Panc1 (cell line): ENCODE measurements at regions not wholly inside any gene's neighbourhood (a gene's known extent, or its start where the extent isn't known, plus 50 kb on each side); places are given as distances from the start of the nearest gene placed in this dataset.

Experiments
- ATAC-seq: fragments of 200-7000 bp; cut with Tn5 transposase; 2 replicates; pipeline ENCODE4 v1.9.1; 2020; ENCODE audit warnings: mild to moderate bottlenecking, moderate library complexity
- BruUV-seq: library from RNA; stranded (reverse); fragments of 400-500 nt; replicated peaks from 2 replicates; lab custom pipeline; 2021; lab: Mats Ljungman, UMichigan
- CTCF ChIA-PET: fragments of 300-600 bp; sonication (Branson Sonifier 250); formaldehyde crosslinking; loops from one replicate; lab custom pipeline; 2022; ENCODE audit warnings: antibody characterized with exemption; lab: Charles Lee
- POLR2A ChIA-PET: fragments of 300-600 bp; sonication (Branson Sonifier 250); formaldehyde crosslinking; loops from one replicate; lab custom pipeline; 2022; ENCODE audit warnings: antibody characterized with exemption; lab: Charles Lee
- DNase-seq: peaks from one replicate; pipeline ENCODE4 v3.0.0-alpha.2; 2010; ENCODE audit warnings: low read depth, low spot score
- H3K27ac ChIP-seq: 2 replicates; pipeline ENCODE4 v1.5.1; 2011; ENCODE audit warnings: mild to moderate bottlenecking, low read length, inconsistent platforms
- H3K27me3 ChIP-seq: fragments of 200-500 bp; sonication (Bioruptor generic); 2 replicates; pipeline ENCODE4 v1.6.0; 2014; ENCODE audit warnings: low read length, inconsistent platforms; ENCODE audit not compliant: control insufficient read depth, insufficient read depth
- H3K36me3 ChIP-seq: fragments of 200-500 bp; sonication (Bioruptor generic); 2 replicates; pipeline ENCODE4 v1.5.1; 2014; ENCODE audit warnings: inconsistent platforms, mild to moderate bottlenecking, low read length, moderate library complexity; ENCODE audit not compliant: control insufficient read depth, insufficient read depth
- H3K4me1 ChIP-seq: 2 replicates; pipeline ENCODE4 v1.5.1; 2011; ENCODE audit warnings: inconsistent platforms, mild to moderate bottlenecking, low read length, moderate library complexity; ENCODE audit not compliant: control insufficient read depth, insufficient read depth
- H3K4me3 ChIP-seq, 2 experiments: 2 replicates each; pipeline ENCODE4 v1.5.1; 2011 to 2012; ENCODE audit warnings: low read depth in 2 of 2, low read length in 2 of 2, mild to moderate bottlenecking in 2 of 2, inconsistent platforms in 1 of 2, moderate library complexity in 1 of 2
- H3K9me3 ChIP-seq: fragments of 200-500 bp; sonication (Bioruptor generic); 2 replicates; pipeline ENCODE4 v1.5.1; 2014; ENCODE audit warnings: low read depth, mild to moderate bottlenecking, inconsistent platforms, low read length, moderate library complexity; ENCODE audit not compliant: control insufficient read depth, insufficient read depth
- CTCF ChIP-seq: fragments of 450-650 bp; IDR thresholded peaks from 2 replicates; pipeline ENCODE4 v1.5.1; 2017; ENCODE audit warnings: mild to moderate bottlenecking
- POLR2AphosphoS5 ChIP-seq: IDR thresholded peaks from 2 replicates; pipeline ENCODE4 v1.6.1; 2012; ENCODE audit warnings: mild to moderate bottlenecking, low read depth, low read length, moderate library complexity
- REST ChIP-seq, 2 experiments: IDR thresholded peaks; 2 replicates each; pipeline ENCODE4 v1.6.1; 2011 to 2012; ENCODE audit warnings: low read depth in 2 of 2, control low read depth in 1 of 2, low read length in 1 of 2, mild to moderate bottlenecking in 1 of 2, moderate library complexity in 1 of 2; ENCODE audit not compliant: insufficient read depth in 1 of 2
- SIN3A ChIP-seq: IDR thresholded peaks from 2 replicates; pipeline ENCODE4 v1.6.1; 2012; ENCODE audit warnings: low read depth, mild to moderate bottlenecking, low read length, moderate library complexity, borderline replicate concordance; ENCODE audit not compliant: insufficient read depth
- TCF7L2 ChIP-seq: IDR thresholded peaks from 2 replicates; pipeline ENCODE4 v1.6.1; 2011; ENCODE audit warnings: mild to moderate bottlenecking, low read depth, low read length, inconsistent platforms
- in situ Hi-C: cut with HindIII; loops from 2 replicates; pipeline ENCODE4 v1.10.0; 2016; ENCODE audit warnings: low sequenced_read_pairs, low pct_unique_long_range_greater_than_20kb
- intact Hi-C: fragments of 100-400 bp; cut with micrococcal nuclease; formaldehyde crosslinking; loops from one replicate; pipeline ENCODE4 v1.10.0; 2022; ENCODE audit not compliant: unreplicated experiment

- DNase-seq (no peak), ATAC-seq (no peak)
- no peaks in the 10 kb centered on the region for H3K4me1 ChIP-seq
- POLR2A ChIA-PET = no interaction called here
- H3K36me3 ChIP-seq = no peaks in the 10 kb centered on the region
- in situ Hi-C loops (no loop called here), intact Hi-C loops (no loop called here)
- TF ChIP-seq SIN3A (no peak), CTCF (no peak), REST (IDR thresholded peaks at IDR 0.05; ENCODE audit: insufficient read depth in 1 of 2, low read depth in 2 of 2, low read length in 1 of 2) (no peak), POLR2AphosphoS5 (no peak), TCF7L2 (no peak)
- H3K9me3 ChIP-seq = no peaks in the 10 kb centered on the region
- CTCF ChIA-PET = no interaction called here
- no peaks in the 10 kb centered on the region for H3K27me3 ChIP-seq
- BruUV-seq = no TSS peak
- no peak overlapping the region for H3K27ac ChIP-seq
- H3K4me3 ChIP-seq = no peak overlapping the region
These were observed 614.3 kb downstream of the ISL1 start for GRCh38 chr5:51997500-51997899.

- no peaks in the 10 kb centered on the region for H3K27me3 ChIP-seq
- H3K4me3 ChIP-seq = no peak overlapping the region
- in situ Hi-C loops (no loop called here), intact Hi-C loops (no loop called here)
- no peaks in the 10 kb centered on the region for H3K36me3 ChIP-seq
- DNase-seq = no peak
- no peak overlapping the region for H3K27ac ChIP-seq
- TF ChIP-seq TCF7L2 (no peak), POLR2AphosphoS5 (no peak), SIN3A (no peak), REST (IDR thresholded peaks at IDR 0.05; ENCODE audit: insufficient read depth in 1 of 2, low read depth in 2 of 2, low read length in 1 of 2) (no peak), CTCF (no peak)
- no peaks in the 10 kb centered on the region for H3K4me1 ChIP-seq
- POLR2A ChIA-PET = no interaction called here
- CTCF ChIA-PET = no interaction called here
- H3K9me3 ChIP-seq = no peaks in the 10 kb centered on the region
- no TSS peak for BruUV-seq
- no peak for ATAC-seq
These were observed 614.7 kb downstream of the ISL1 start for GRCh38 chr5:51997949-51998348.
